Astrocyte of the cerebellum (primary cell): ENCODE measurements at regions not wholly inside any gene's neighbourhood (a gene's known extent, or its start where the extent isn't known, plus 50 kb on each side); places are given as distances from the start of the nearest gene placed in this dataset.

Source experiments
- DNase-seq: peaks from one replicate; pipeline ENCODE4 v3.0.0-alpha.2; 2011; ENCODE audit warnings: low read depth
- H3K4me3 ChIP-seq: 2 replicates; pipeline ENCODE4 v1.5.1; 2011; ENCODE audit warnings: mild to moderate bottlenecking, low read depth, low read length, moderate library complexity
- CTCF ChIP-seq: IDR thresholded peaks from 2 replicates; pipeline ENCODE4 v1.5.1; 2012; ENCODE audit warnings: low read length, low read depth, moderate library complexity, mild to moderate bottlenecking; ENCODE audit errors: missing control alignments
- in situ Hi-C: cut with HindIII; loops from 2 replicates; pipeline ENCODE4 v1.10.0; 2017; ENCODE audit warnings: low sequenced_read_pairs

- TF ChIP-seq CTCF, result no peak
- no peak for DNase-seq
- in situ Hi-C loops, result no loop called here
- H3K4me3 ChIP-seq, result no peak overlapping the region
Measured at GRCh38 chr16:54501797-54502196, 215.2 kb upstream of the IRX3 start.

- in situ Hi-C loops, result no loop called here
- no peak for DNase-seq
- no peak for TF ChIP-seq CTCF
- H3K4me3 ChIP-seq, result no peak overlapping the region
Measured at GRCh38 chr16:54493594-54493993, 207.0 kb upstream of the IRX3 start.

- in situ Hi-C loops, result no loop called here
- no peak for TF ChIP-seq CTCF
- DNase-seq, result no peak
- H3K4me3 ChIP-seq, result no peak overlapping the region
Measured at GRCh38 chr16:54493061-54493460, 206.5 kb upstream of the IRX3 start.

GRCh38 chr16:54490112-54490488, 203.5 kb upstream of the IRX3 start:
- DNase-seq, result no peak
- no peak overlapping the region for H3K4me3 ChIP-seq
- no peak for TF ChIP-seq CTCF
- in situ Hi-C loops, result no loop called here

GRCh38 chr16:54489225-54490111, 202.9 kb upstream of the IRX3 start:
- DNase-seq, result no peak
- no peak for TF ChIP-seq CTCF
- no peak overlapping the region for H3K4me3 ChIP-seq
- in situ Hi-C loops, result no loop called here

- DNase-seq, result no peak
- no peak for TF ChIP-seq CTCF
- H3K4me3 ChIP-seq, result no peak overlapping the region
- in situ Hi-C loops, result no loop called here
Measured at GRCh38 chr16:54488729-54489128, 202.1 kb upstream of the IRX3 start.

- no peak for TF ChIP-seq CTCF
- DNase-seq, result no peak
- H3K4me3 ChIP-seq, result no peak overlapping the region
- in situ Hi-C loops, result no loop called here
Measured at GRCh38 chr16:54487933-54488332, 201.3 kb upstream of the IRX3 start.
